Panc1 (cell line): ENCODE measurements at regions not wholly inside any gene's neighbourhood (a gene's known extent, or its start where the extent isn't known, plus 50 kb on each side); places are given as distances from the start of the nearest gene placed in this dataset.

ENCODE experiments used
- ATAC-seq: fragments of 200-7000 bp; cut with Tn5 transposase; 2 replicates; pipeline ENCODE4 v1.9.1; 2020; ENCODE audit warnings: mild to moderate bottlenecking, moderate library complexity
- BruUV-seq: library from RNA; stranded (reverse); fragments of 400-500 nt; replicated peaks from 2 replicates; lab custom pipeline; 2021; lab: Mats Ljungman, UMichigan
- CTCF ChIA-PET: fragments of 300-600 bp; sonication (Branson Sonifier 250); formaldehyde crosslinking; loops from one replicate; lab custom pipeline; 2022; ENCODE audit warnings: antibody characterized with exemption; lab: Charles Lee
- POLR2A ChIA-PET: fragments of 300-600 bp; sonication (Branson Sonifier 250); formaldehyde crosslinking; loops from one replicate; lab custom pipeline; 2022; ENCODE audit warnings: antibody characterized with exemption; lab: Charles Lee
- DNase-seq: peaks from one replicate; pipeline ENCODE4 v3.0.0-alpha.2; 2010; ENCODE audit warnings: low read depth, low spot score
- H3K27ac ChIP-seq: 2 replicates; pipeline ENCODE4 v1.5.1; 2011; ENCODE audit warnings: mild to moderate bottlenecking, low read length, inconsistent platforms
- H3K27me3 ChIP-seq: fragments of 200-500 bp; sonication (Bioruptor generic); 2 replicates; pipeline ENCODE4 v1.6.0; 2014; ENCODE audit warnings: low read length, inconsistent platforms; ENCODE audit not compliant: control insufficient read depth, insufficient read depth
- H3K36me3 ChIP-seq: fragments of 200-500 bp; sonication (Bioruptor generic); 2 replicates; pipeline ENCODE4 v1.5.1; 2014; ENCODE audit warnings: inconsistent platforms, mild to moderate bottlenecking, low read length, moderate library complexity; ENCODE audit not compliant: control insufficient read depth, insufficient read depth
- H3K4me1 ChIP-seq: 2 replicates; pipeline ENCODE4 v1.5.1; 2011; ENCODE audit warnings: inconsistent platforms, mild to moderate bottlenecking, low read length, moderate library complexity; ENCODE audit not compliant: control insufficient read depth, insufficient read depth
- H3K4me3 ChIP-seq, 2 experiments: 2 replicates each; pipeline ENCODE4 v1.5.1; 2011 to 2012; ENCODE audit warnings: low read depth in 2 of 2, low read length in 2 of 2, mild to moderate bottlenecking in 2 of 2, inconsistent platforms in 1 of 2, moderate library complexity in 1 of 2
- H3K9me3 ChIP-seq: fragments of 200-500 bp; sonication (Bioruptor generic); 2 replicates; pipeline ENCODE4 v1.5.1; 2014; ENCODE audit warnings: low read depth, mild to moderate bottlenecking, inconsistent platforms, low read length, moderate library complexity; ENCODE audit not compliant: control insufficient read depth, insufficient read depth
- CTCF ChIP-seq: fragments of 450-650 bp; IDR thresholded peaks from 2 replicates; pipeline ENCODE4 v1.5.1; 2017; ENCODE audit warnings: mild to moderate bottlenecking
- POLR2AphosphoS5 ChIP-seq: IDR thresholded peaks from 2 replicates; pipeline ENCODE4 v1.6.1; 2012; ENCODE audit warnings: mild to moderate bottlenecking, low read depth, low read length, moderate library complexity
- REST ChIP-seq, 2 experiments: IDR thresholded peaks; 2 replicates each; pipeline ENCODE4 v1.6.1; 2011 to 2012; ENCODE audit warnings: low read depth in 2 of 2, control low read depth in 1 of 2, low read length in 1 of 2, mild to moderate bottlenecking in 1 of 2, moderate library complexity in 1 of 2; ENCODE audit not compliant: insufficient read depth in 1 of 2
- SIN3A ChIP-seq: IDR thresholded peaks from 2 replicates; pipeline ENCODE4 v1.6.1; 2012; ENCODE audit warnings: low read depth, mild to moderate bottlenecking, low read length, moderate library complexity, borderline replicate concordance; ENCODE audit not compliant: insufficient read depth
- TCF7L2 ChIP-seq: IDR thresholded peaks from 2 replicates; pipeline ENCODE4 v1.6.1; 2011; ENCODE audit warnings: mild to moderate bottlenecking, low read depth, low read length, inconsistent platforms
- in situ Hi-C: cut with HindIII; loops from 2 replicates; pipeline ENCODE4 v1.10.0; 2016; ENCODE audit warnings: low sequenced_read_pairs, low pct_unique_long_range_greater_than_20kb
- intact Hi-C: fragments of 100-400 bp; cut with micrococcal nuclease; formaldehyde crosslinking; loops from one replicate; pipeline ENCODE4 v1.10.0; 2022; ENCODE audit not compliant: unreplicated experiment

- no TSS peak for BruUV-seq
- ChIA-PET POLR2A (no interaction called here), CTCF (no interaction called here)
- Histone ChIP-seq H3K4me3 (no peak overlapping the region), H3K9me3 (no peaks in the 10 kb centered on the region), H3K36me3 (no peaks in the 10 kb centered on the region), H3K27ac (no peak overlapping the region), H3K27me3 (peaks cover 2% of the 10 kb centered on the region; the same call in 1 of the 2 replicates), H3K4me1 (no peaks in the 10 kb centered on the region)
- TF ChIP-seq POLR2AphosphoS5 (no peak), REST (IDR thresholded peaks at IDR 0.05; ENCODE audit: insufficient read depth in 1 of 2, low read depth in 2 of 2, low read length in 1 of 2) (no peak), CTCF (no peak), TCF7L2 (no peak), SIN3A (no peak)
- in situ Hi-C loops = no loop called here
- intact Hi-C loops = no loop called here
- DNase-seq (no peak), ATAC-seq (no peak)
Observed at GRCh38 chr14:53861781-53862180, 94.8 kb downstream of the BMP4 start.

GRCh38 chr14:53858345-53858684 is 98.3 kb downstream of the BMP4 start:
- H3K36me3 ChIP-seq = no peaks in the 10 kb centered on the region
- H3K9me3 ChIP-seq = no peaks in the 10 kb centered on the region
- POLR2A ChIA-PET = no interaction called here
- no peak overlapping the region for H3K4me3 ChIP-seq
- no peaks in the 10 kb centered on the region for H3K4me1 ChIP-seq
- ATAC-seq (no peak), DNase-seq (no peak)
- in situ Hi-C loops (no loop called here), intact Hi-C loops (no loop called here)
- no TSS peak for BruUV-seq
- peaks cover 2% of the 10 kb centered on the region; the same call in 1 of the 2 replicates for H3K27me3 ChIP-seq
- TF ChIP-seq CTCF = no peak
- no peak for TF ChIP-seq TCF7L2
- no peak for TF ChIP-seq SIN3A
- no peak for TF ChIP-seq REST (IDR thresholded peaks at IDR 0.05; ENCODE audit: insufficient read depth in 1 of 2, low read depth in 2 of 2, low read length in 1 of 2)
- no peak for TF ChIP-seq POLR2AphosphoS5
- H3K27ac ChIP-seq = no peak overlapping the region
- CTCF ChIA-PET = no interaction called here
